ENCODE measurements at regions not wholly inside any gene's neighbourhood (a gene's known extent, or its start where the extent isn't known, plus 50 kb on each side); places are given as distances from the start of the nearest gene placed in this dataset.

DNA sequence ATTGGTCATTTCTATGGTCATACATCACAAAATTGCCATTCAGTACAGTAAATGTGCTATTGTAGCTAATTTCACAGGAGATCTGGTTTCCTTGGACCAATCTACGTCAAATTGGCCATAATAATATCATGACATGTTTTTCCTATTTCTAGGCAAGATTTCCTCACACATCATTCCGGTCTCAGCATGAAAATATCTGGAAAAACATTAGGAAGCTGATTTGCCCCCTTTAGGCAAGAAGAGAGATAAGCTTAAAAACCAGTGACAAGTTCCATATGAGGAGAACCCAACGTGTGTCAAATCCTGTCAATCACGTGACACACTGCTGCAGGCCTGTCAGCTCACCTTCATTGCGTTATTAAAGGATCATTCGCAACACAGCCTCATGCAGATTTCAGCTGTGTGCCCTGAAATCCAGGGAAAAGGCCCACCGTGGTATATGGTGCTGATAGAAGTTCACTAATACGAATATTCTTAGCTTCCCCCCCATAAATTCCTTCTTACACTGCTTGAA is 153.3 kb downstream of the ST8SIA4 start:
- Histone ChIP-seq H3K36me3 (no peaks in the 10 kb centered on the region), H3K27me3 (no peaks in the 10 kb centered on the region), H3K27ac (no peak overlapping the region), H3K4me1 (peaks cover 0 to 11% (median 0%) of the 10 kb centered on the region in 9 donors), H3K4me3 (no peak overlapping the region), H3K9me3 (no peaks in the 10 kb centered on the region)
- TF ChIP-seq, protein P1, sequence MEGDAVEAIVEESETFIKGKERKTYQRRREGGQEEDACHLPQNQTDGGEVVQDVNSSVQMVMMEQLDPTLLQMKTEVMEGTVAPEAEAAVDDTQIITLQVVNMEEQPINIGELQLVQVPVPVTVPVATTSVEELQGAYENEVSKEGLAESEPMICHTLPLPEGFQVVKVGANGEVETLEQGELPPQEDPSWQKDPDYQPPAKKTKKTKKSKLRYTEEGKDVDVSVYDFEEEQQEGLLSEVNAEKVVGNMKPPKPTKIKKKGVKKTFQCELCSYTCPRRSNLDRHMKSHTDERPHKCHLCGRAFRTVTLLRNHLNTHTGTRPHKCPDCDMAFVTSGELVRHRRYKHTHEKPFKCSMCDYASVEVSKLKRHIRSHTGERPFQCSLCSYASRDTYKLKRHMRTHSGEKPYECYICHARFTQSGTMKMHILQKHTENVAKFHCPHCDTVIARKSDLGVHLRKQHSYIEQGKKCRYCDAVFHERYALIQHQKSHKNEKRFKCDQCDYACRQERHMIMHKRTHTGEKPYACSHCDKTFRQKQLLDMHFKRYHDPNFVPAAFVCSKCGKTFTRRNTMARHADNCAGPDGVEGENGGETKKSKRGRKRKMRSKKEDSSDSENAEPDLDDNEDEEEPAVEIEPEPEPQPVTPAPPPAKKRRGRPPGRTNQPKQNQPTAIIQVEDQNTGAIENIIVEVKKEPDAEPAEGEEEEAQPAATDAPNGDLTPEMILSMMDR (IDR thresholded peaks at IDR 0.05) = no peak
- ATAC-seq (no peak), DNase-seq (no peak)
- intact Hi-C loops (cut with DNase I) = no loop called here
- 69 to 72% methylated on average over 8 of the region's 8 CpGs for WGBS, 2 donors

DNA sequence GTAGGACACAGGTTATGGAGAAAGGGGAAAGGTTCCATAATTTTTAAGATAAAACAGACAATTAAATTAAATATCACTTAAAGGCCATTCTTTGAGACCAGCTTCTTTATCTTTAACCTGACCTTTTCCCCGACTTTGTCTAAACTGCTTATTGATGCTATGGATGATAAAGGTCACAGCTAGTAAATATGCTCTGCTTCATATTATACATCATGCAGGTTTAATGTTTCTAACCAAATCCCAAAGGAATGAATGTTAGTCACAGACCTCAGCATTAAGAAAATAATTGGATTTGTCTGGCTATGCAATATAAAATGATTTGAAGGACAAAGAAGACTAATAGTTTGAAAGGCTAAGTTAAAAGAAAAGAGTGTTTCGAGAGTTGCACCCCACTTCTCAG is 147.6 kb downstream of the ST8SIA4 start:
- H3K27ac ChIP-seq = no peak overlapping the region
- H3K4me1 ChIP-seq = no peaks in the 10 kb centered on the region
- intact Hi-C loops (cut with DNase I) = no loop called here
- no peaks in the 10 kb centered on the region for H3K27me3 ChIP-seq
- WGBS, 2 donors = 78 to 85% methylated on average over 2 of the region's 2 CpGs
- H3K9me3 ChIP-seq = no peaks in the 10 kb centered on the region
- H3K4me3 ChIP-seq = no peak overlapping the region
- H3K36me3 ChIP-seq = no peaks in the 10 kb centered on the region
- ATAC-seq (no peak), DNase-seq (no peak)
- TF ChIP-seq, protein P1 (IDR thresholded peaks at IDR 0.05) = no peak
